IPS-20b (cell line): ENCODE measurements at regions not wholly inside any gene's neighbourhood (a gene's known extent, or its start where the extent isn't known, plus 50 kb on each side); places are given as distances from the start of the nearest gene placed in this dataset.

Experiments used
- H3K27ac ChIP-seq: one replicate; pipeline ENCODE4 v1.5.1; 2013; ENCODE audit warnings: low read length
- H3K27me3 ChIP-seq: 2 replicates; pipeline ENCODE4 v1.6.1; 2013; ENCODE audit warnings: mild to moderate bottlenecking, low read length, inconsistent platforms; ENCODE audit not compliant: insufficient read depth
- H3K36me3 ChIP-seq: 2 replicates; pipeline ENCODE4 v1.6.1; 2013; ENCODE audit warnings: low read depth, mild to moderate bottlenecking, inconsistent platforms, low read length, moderate library complexity; ENCODE audit not compliant: insufficient read depth
- H3K4me1 ChIP-seq: 2 replicates; pipeline ENCODE4 v1.6.1; 2013; ENCODE audit warnings: mild to moderate bottlenecking, control low read depth, inconsistent platforms, low read length, moderate library complexity; ENCODE audit not compliant: insufficient read depth
- H3K4me3 ChIP-seq: 2 replicates; pipeline ENCODE4 v1.5.1; 2013; ENCODE audit warnings: mild to moderate bottlenecking, low read length, inconsistent platforms
- H3K9ac ChIP-seq: 2 replicates; pipeline ENCODE4 v1.6.1; 2013; ENCODE audit warnings: low read depth, mild to moderate bottlenecking, inconsistent platforms, low read length, moderate library complexity
- H3K9me3 ChIP-seq: 2 replicates; pipeline ENCODE4 v1.6.1; 2013; ENCODE audit warnings: mild to moderate bottlenecking, low read depth, low read length, inconsistent platforms; ENCODE audit not compliant: insufficient read depth

- H3K27me3 ChIP-seq, result no peaks in the 10 kb centered on the region
- no peaks in the 10 kb centered on the region for H3K36me3 ChIP-seq
- no peak overlapping the region for H3K9ac ChIP-seq
- H3K4me1 ChIP-seq, result no peaks in the 10 kb centered on the region
- H3K27ac ChIP-seq, result no peak overlapping the region
- H3K9me3 ChIP-seq, result no peaks in the 10 kb centered on the region
- no peak overlapping the region for H3K4me3 ChIP-seq
Measured at GRCh38 chr12:23450810-23451209, 498.7 kb downstream of the SOX5 start.

GRCh38 chr12:23455283-23455682 lies 494.2 kb downstream of the SOX5 start:
- H3K4me1 ChIP-seq, result no peaks in the 10 kb centered on the region
- H3K9me3 ChIP-seq, result no peaks in the 10 kb centered on the region
- no peak overlapping the region for H3K9ac ChIP-seq
- H3K4me3 ChIP-seq, result no peak overlapping the region
- H3K27ac ChIP-seq, result no peak overlapping the region
- H3K36me3 ChIP-seq, result no peaks in the 10 kb centered on the region
- no peaks in the 10 kb centered on the region for H3K27me3 ChIP-seq

- Histone ChIP-seq H3K27me3 (no peaks in the 10 kb centered on the region), H3K4me1 (no peaks in the 10 kb centered on the region), H3K27ac (no peak overlapping the region), H3K4me3 (no peak overlapping the region), H3K9me3 (0 out of 2 replicates have a peak, but pooled peaks cover 2% of the 10 kb centered on the region), H3K36me3 (no peaks in the 10 kb centered on the region), H3K9ac (no peak overlapping the region)
Measured at GRCh38 chr12:23458640-23459039, 490.8 kb downstream of the SOX5 start.

- Histone ChIP-seq H3K27me3 (no peaks in the 10 kb centered on the region), H3K36me3 (no peaks in the 10 kb centered on the region), H3K4me3 (no peak overlapping the region), H3K4me1 (no peaks in the 10 kb centered on the region), H3K27ac (no peak overlapping the region), H3K9me3 (0 out of 2 replicates have a peak, but pooled peaks cover 2% of the 10 kb centered on the region), H3K9ac (no peak overlapping the region)
Measured at GRCh38 chr12:23462546-23462945, 486.9 kb downstream of the SOX5 start.

GRCh38 chr12:23463172-23463571 lies 486.3 kb downstream of the SOX5 start:
- Histone ChIP-seq H3K27ac (no peak overlapping the region), H3K4me1 (no peaks in the 10 kb centered on the region), H3K27me3 (no peaks in the 10 kb centered on the region), H3K4me3 (no peak overlapping the region), H3K9me3 (0 out of 2 replicates have a peak, but pooled peaks cover 2% of the 10 kb centered on the region), H3K9ac (no peak overlapping the region), H3K36me3 (no peaks in the 10 kb centered on the region)

- no peak overlapping the region for H3K4me3 ChIP-seq
- H3K27me3 ChIP-seq, result no peaks in the 10 kb centered on the region
- H3K9ac ChIP-seq, result no peak overlapping the region
- H3K27ac ChIP-seq, result no peak overlapping the region
- H3K9me3 ChIP-seq, result peaks cover 2% of the 10 kb centered on the region; the same call in 1 of the 2 replicates
- no peaks in the 10 kb centered on the region for H3K4me1 ChIP-seq
- no peaks in the 10 kb centered on the region for H3K36me3 ChIP-seq
Measured at GRCh38 chr12:23464241-23464812, 485.1 kb downstream of the SOX5 start.

- Histone ChIP-seq H3K4me1 (no peaks in the 10 kb centered on the region; the same call in 1 of the 2 replicates), H3K9ac (no peak overlapping the region), H3K36me3 (no peaks in the 10 kb centered on the region), H3K9me3 (no peaks in the 10 kb centered on the region; the same call in 1 of the 2 replicates), H3K27me3 (no peaks in the 10 kb centered on the region), H3K4me3 (no peak overlapping the region), H3K27ac (no peak overlapping the region)
Measured at GRCh38 chr12:23472329-23472971, 477.0 kb downstream of the SOX5 start.

- H3K4me3 ChIP-seq, result no peak overlapping the region
- no peak overlapping the region for H3K9ac ChIP-seq
- H3K27me3 ChIP-seq, result no peaks in the 10 kb centered on the region
- H3K4me1 ChIP-seq, result no peaks in the 10 kb centered on the region; the same call in 1 of the 2 replicates
- H3K27ac ChIP-seq, result no peak overlapping the region
- H3K9me3 ChIP-seq, result no peaks in the 10 kb centered on the region; the same call in 1 of the 2 replicates
- no peaks in the 10 kb centered on the region for H3K36me3 ChIP-seq
Measured at GRCh38 chr12:23473071-23473470, 476.4 kb downstream of the SOX5 start.

- no peak overlapping the region for H3K4me3 ChIP-seq
- H3K27me3 ChIP-seq, result no peaks in the 10 kb centered on the region
- H3K4me1 ChIP-seq, result no peaks in the 10 kb centered on the region; the same call in 1 of the 2 replicates
- H3K27ac ChIP-seq, result no peak overlapping the region
- H3K36me3 ChIP-seq, result no peaks in the 10 kb centered on the region
- no peaks in the 10 kb centered on the region; the same call in 1 of the 2 replicates for H3K9me3 ChIP-seq
- H3K9ac ChIP-seq, result no peak overlapping the region
Measured at GRCh38 chr12:23474438-23474976, 475.0 kb downstream of the SOX5 start.
